GM18517 (cell line): ENCODE measurements at regions not wholly inside any gene's neighbourhood (a gene's known extent, or its start where the extent isn't known, plus 50 kb on each side); places are given as distances from the start of the nearest gene placed in this dataset.

Experiments used
- ATAC-seq: cut with Tn5 transposase; IDR thresholded peaks from one replicate; pipeline ENCODE4 v1.9.1; 2021; ENCODE audit warnings: mild to moderate bottlenecking, moderate library complexity; ENCODE audit not compliant: unreplicated experiment

GRCh38 chr7:38069052-38069451 lies 109.0 kb upstream of the STARD3NL start:
- ATAC-seq, result no peak

- no peak for ATAC-seq
Observed at GRCh38 chr7:38070718-38071117, 107.3 kb upstream of the STARD3NL start.

GRCh38 chr7:38086857-38087256 lies 91.2 kb upstream of the STARD3NL start:
- ATAC-seq, result no peak

GRCh38 chr7:38102507-38102906 lies 75.5 kb upstream of the STARD3NL start:
- no peak for ATAC-seq

- no peak for ATAC-seq
Observed at GRCh38 chr7:38105874-38106483, 72.1 kb upstream of the STARD3NL start.

GRCh38 chr7:38107486-38107893 lies 70.6 kb upstream of the STARD3NL start:
- peak; percentile 65 for ATAC-seq

GRCh38 chr7:38112075-38112474 lies 66.0 kb upstream of the STARD3NL start:
- no peak for ATAC-seq

GRCh38 chr7:38120076-38120475 lies 58.0 kb upstream of the STARD3NL start:
- no peak for ATAC-seq

GRCh38 chr7:38122501-38122900 lies 55.5 kb upstream of the STARD3NL start:
- ATAC-seq, result no peak

- ATAC-seq, result no peak
Observed at GRCh38 chr7:38123494-38123893, 54.6 kb upstream of the STARD3NL start.

GRCh38 chr7:38127216-38128207 lies 50.5 kb upstream of the STARD3NL start:
- no peak for ATAC-seq
